GM10248 (cell line): ENCODE measurements at regions not wholly inside any gene's neighbourhood (a gene's known extent, or its start where the extent isn't known, plus 50 kb on each side); places are given as distances from the start of the nearest gene placed in this dataset.
"Not testable (repeated sequence)": the region's sequence is repeated elsewhere in the genome, so short reads cannot be mapped to it uniquely, and the experiment has no call there.

ENCODE experiments used
- CTCF ChIA-PET: fragments of 300-600 bp; sonication (Branson Sonifier 250); formaldehyde crosslinking; extraction: SDS; loops from one replicate; lab custom pipeline; 2021; ENCODE audit warnings: antibody characterized with exemption; lab: Yijun Ruan, JAX
- POLR2A ChIA-PET: fragments of 350-650 bp; sonication (Branson Sonifier 250); formaldehyde crosslinking; extraction: SDS; loops from one replicate; lab custom pipeline; 2020; ENCODE audit warnings: antibody characterized with exemption; lab: Yijun Ruan, JAX
- DNase-seq: peaks from one replicate; pipeline ENCODE4 v3.0.0; 2012; ENCODE audit errors: extremely low spot score
- TF ChIP-seq, protein P1 (sequence below): IDR thresholded peaks from 2 replicates; pipeline ENCODE4 v1.5.1; 2012; ENCODE audit warnings: mild to moderate bottlenecking, low read depth; ENCODE audit errors: extremely low read depth, missing control alignments, control extremely low read depth

- TF ChIP-seq, protein P1, sequence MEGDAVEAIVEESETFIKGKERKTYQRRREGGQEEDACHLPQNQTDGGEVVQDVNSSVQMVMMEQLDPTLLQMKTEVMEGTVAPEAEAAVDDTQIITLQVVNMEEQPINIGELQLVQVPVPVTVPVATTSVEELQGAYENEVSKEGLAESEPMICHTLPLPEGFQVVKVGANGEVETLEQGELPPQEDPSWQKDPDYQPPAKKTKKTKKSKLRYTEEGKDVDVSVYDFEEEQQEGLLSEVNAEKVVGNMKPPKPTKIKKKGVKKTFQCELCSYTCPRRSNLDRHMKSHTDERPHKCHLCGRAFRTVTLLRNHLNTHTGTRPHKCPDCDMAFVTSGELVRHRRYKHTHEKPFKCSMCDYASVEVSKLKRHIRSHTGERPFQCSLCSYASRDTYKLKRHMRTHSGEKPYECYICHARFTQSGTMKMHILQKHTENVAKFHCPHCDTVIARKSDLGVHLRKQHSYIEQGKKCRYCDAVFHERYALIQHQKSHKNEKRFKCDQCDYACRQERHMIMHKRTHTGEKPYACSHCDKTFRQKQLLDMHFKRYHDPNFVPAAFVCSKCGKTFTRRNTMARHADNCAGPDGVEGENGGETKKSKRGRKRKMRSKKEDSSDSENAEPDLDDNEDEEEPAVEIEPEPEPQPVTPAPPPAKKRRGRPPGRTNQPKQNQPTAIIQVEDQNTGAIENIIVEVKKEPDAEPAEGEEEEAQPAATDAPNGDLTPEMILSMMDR: no peak
- POLR2A ChIA-PET: no interaction called here
- CTCF ChIA-PET: interaction anchor here (1.0 to 1.6 kb wide), 2 partner anchors 11 to 25 kb away, joined by 3 to 4 read pairs; no protein-coding TSS in a partner anchor
- no peak for DNase-seq
Observed at GRCh38 chr6:56877922-56878321, 77.0 kb upstream of the BEND6 start.

GRCh38 chr6:56875961-56876360 is 78.9 kb upstream of the BEND6 start:
- ChIA-PET POLR2A (no interaction called here), CTCF (interaction anchor here (0.8 to 4.4 kb wide), 5 partner anchors 9 to 30 kb away, joined by 3 to 35 read pairs (median 4); no protein-coding TSS in a partner anchor)
- DNase-seq: no peak
- TF ChIP-seq, protein P1: no peak

- CTCF ChIA-PET: interaction anchor here (0.8 to 4.4 kb wide), 4 partner anchors 12 to 29 kb away, joined by 4 to 35 read pairs (median 6); no protein-coding TSS in a partner anchor
- POLR2A ChIA-PET: no interaction called here
- TF ChIP-seq, protein P1: no peak
Observed at GRCh38 chr6:56875523-56875922, 79.4 kb upstream of the BEND6 start.

DNA sequence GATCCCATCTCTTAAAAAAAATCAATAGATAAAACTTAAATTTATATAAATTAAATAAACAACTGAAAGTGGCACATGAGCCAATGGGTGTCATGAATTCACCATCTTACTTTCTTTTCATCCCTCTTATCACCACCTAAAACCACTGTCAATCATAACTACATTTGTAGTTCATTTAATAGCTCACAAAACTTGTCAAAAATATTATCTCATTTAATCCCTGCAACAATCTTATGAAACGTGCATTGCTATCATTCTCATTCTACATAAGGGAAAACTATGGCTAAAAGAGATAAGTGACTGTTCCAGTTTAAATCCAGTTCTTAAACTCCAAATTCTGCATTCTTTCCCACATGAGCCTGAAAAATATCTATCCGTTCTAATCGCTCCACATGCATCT is 80.6 kb upstream of the BEND6 start:
- TF ChIP-seq, protein P1: no peak
- DNase-seq: no peak
- CTCF ChIA-PET: interaction anchor here (0.8 to 4.4 kb wide), 3 partner anchors 8 to 29 kb away, joined by 3 to 35 read pairs (median 8); no protein-coding TSS in a partner anchor

More at GRCh38 chr6:56875523-56875922, 79.4 kb upstream of the BEND6 start:
- no peak for DNase-seq

GRCh38 chr6:56870053-56870452 is 84.9 kb upstream of the BEND6 start:
- ChIA-PET CTCF (interaction anchor here (0.7 to 10.8 kb wide), 2 partner anchors 17 to 18 kb away, joined by 3 to 109 read pairs; no protein-coding TSS in a partner anchor), POLR2A (interaction anchor here (0.5 to 0.6 kb wide), 2 partner anchors 21 to 49 kb away, joined by 3 to 4 read pairs; no protein-coding TSS in a partner anchor)
- DNase-seq: not testable (repeated sequence)

More for the DNA sequence above, 80.6 kb upstream of the BEND6 start:
- POLR2A ChIA-PET: no interaction called here

DNA sequence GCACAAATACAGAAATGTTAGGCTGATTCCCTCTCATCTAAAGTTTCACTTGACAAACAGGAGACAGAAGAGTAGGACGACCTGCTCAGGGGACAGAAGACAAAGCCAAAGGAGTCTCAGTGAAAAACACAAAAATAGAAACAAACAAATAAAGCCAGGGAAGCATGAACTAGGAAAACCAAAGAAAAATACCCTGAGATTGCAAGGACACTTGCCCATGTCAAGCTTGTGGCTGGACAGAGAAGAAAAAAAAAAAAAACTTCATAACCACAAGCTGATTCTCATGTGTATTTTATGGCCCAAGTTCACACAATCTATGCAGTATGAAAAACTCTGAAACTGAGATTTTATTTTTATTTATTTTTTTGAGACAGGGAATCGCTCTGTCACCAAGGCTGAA is 85.6 kb upstream of the BEND6 start:
- CTCF ChIA-PET: interaction anchor here (1.1 to 10.8 kb wide), 2 partner anchors 17 to 231 kb away, joined by 3 to 109 read pairs; no protein-coding TSS in a partner anchor

More for the DNA sequence above, 85.6 kb upstream of the BEND6 start:
- DNase-seq: no peak
- TF ChIP-seq, protein P1: no peak
- POLR2A ChIA-PET: no interaction called here
